Endothelial cell of umbilical vein (primary cell): ENCODE measurements at regions not wholly inside any gene's neighbourhood (a gene's known extent, or its start where the extent isn't known, plus 50 kb on each side); places are given as distances from the start of the nearest gene placed in this dataset.

ENCODE experiments used
- BruUV-seq: library from RNA; stranded (reverse); fragments of 400-500 nt; replicated peaks from 2 replicates; lab custom pipeline; 2021; lab: Mats Ljungman, UMichigan
- CTCF ChIA-PET: fragments of 300-600, 350-600 bp; sonication (Branson Sonifier 250); formaldehyde crosslinking; loops from one replicate; lab custom pipeline; 2021; ENCODE audit warnings: antibody characterized with exemption, inconsistent platforms; lab: Charles Lee
- POLR2A ChIA-PET: fragments of 300-600, 350-600 bp; sonication (Branson Sonifier 250); formaldehyde crosslinking; loops from one replicate; lab custom pipeline; 2021; ENCODE audit warnings: antibody characterized with exemption, inconsistent platforms; lab: Charles Lee
- DNase-seq: peaks from one replicate; pipeline ENCODE4 v3.0.0-alpha.2; 2011; ENCODE audit warnings: low read depth, low spot score
- FAIRE-seq: peaks from 2 replicates; lab custom pipeline; 2011; peaks lifted over from hg19 to GRCh38; lab: Jason Lieb, UNC
- H2AFZ ChIP-seq: 2 replicates; pipeline ENCODE4 v1.6.0; 2012; ENCODE audit warnings: low read depth, low read length, control low read depth, inconsistent platforms
- H3K27ac ChIP-seq: 2 replicates; pipeline ENCODE4 v1.5.1; 2011; ENCODE audit warnings: low read depth, mild to moderate bottlenecking, control low read depth, low read length, moderate library complexity; ENCODE audit not compliant: insufficient read depth
- H3K27me3 ChIP-seq, 2 experiments: 2 replicates each; pipeline versions ENCODE4 v1.6.0 to v1.6.1; 2011; ENCODE audit warnings: low read length in 2 of 2, mixed read lengths in 1 of 2; ENCODE audit not compliant: control insufficient read depth in 2 of 2, insufficient read depth in 2 of 2
- H3K36me3 ChIP-seq, 2 experiments: 2 replicates in 1 of 2; 3 replicates in 1 of 2; pipeline ENCODE4 v1.5.1; 2011; ENCODE audit warnings: low read length in 2 of 2, mild to moderate bottlenecking in 1 of 2, moderate library complexity in 1 of 2; ENCODE audit not compliant: control insufficient read depth in 2 of 2, insufficient read depth in 2 of 2; ENCODE audit errors: extremely low read depth in 1 of 2
- H3K4me1 ChIP-seq: 3 replicates; pipeline ENCODE4 v1.5.1; 2011; ENCODE audit warnings: mild to moderate bottlenecking, low read length; ENCODE audit not compliant: control insufficient read depth, insufficient read depth; ENCODE audit errors: extremely low read depth
- H3K4me2 ChIP-seq: 2 replicates; pipeline ENCODE4 v1.6.1; 2011; ENCODE audit warnings: low read length, control low read depth, mixed read lengths; ENCODE audit not compliant: insufficient read depth
- H3K4me3 ChIP-seq, 3 experiments: fragments of 200-600 bp in 1 of 3; sonication (generic), shearing (Covaris generic) in 1 of 3; replicated peaks in 1 of 3; 2 replicates each; pipeline ENCODE4 v1.5.1; 2011 to 2016; ENCODE audit warnings: control low read depth in 3 of 3, low read length in 3 of 3, mild to moderate bottlenecking in 2 of 3, inconsistent platforms in 1 of 3, low read depth in 1 of 3, moderate library complexity in 1 of 3; ENCODE audit not compliant: insufficient read depth in 1 of 3
- H3K79me2 ChIP-seq: 2 replicates; pipeline ENCODE4 v1.6.0; 2012; ENCODE audit warnings: low read length, inconsistent platforms; ENCODE audit not compliant: control insufficient read depth, insufficient read depth
- H3K9ac ChIP-seq: replicated peaks from 2 replicates; pipeline ENCODE3; 2011; ENCODE audit warnings: low read length, control low read depth; ENCODE audit not compliant: insufficient read depth; ENCODE audit errors: extremely low read depth
- H3K9me1 ChIP-seq: replicated peaks from 3 replicates; pipeline ENCODE4 v1.6.0; 2011; ENCODE audit warnings: mild to moderate bottlenecking, low read length; ENCODE audit not compliant: control insufficient read depth, insufficient read depth; ENCODE audit errors: extremely low read depth
- H3K9me3 ChIP-seq: replicated peaks from 2 replicates; pipeline ENCODE4 v1.5.1; 2012; ENCODE audit warnings: low read length, inconsistent platforms; ENCODE audit not compliant: control insufficient read depth, insufficient read depth
- H4K20me1 ChIP-seq: replicated peaks from 2 replicates; pipeline ENCODE3; 2011; ENCODE audit warnings: mild to moderate bottlenecking, low read length; ENCODE audit not compliant: control insufficient read depth, insufficient read depth; ENCODE audit errors: extremely low read depth
- EZH2 ChIP-seq: IDR thresholded peaks from 2 replicates; pipeline ENCODE4 v1.6.1; 2012; ENCODE audit warnings: borderline replicate concordance, low read depth, mild to moderate bottlenecking, moderate library complexity, low read length, inconsistent platforms; ENCODE audit not compliant: severe bottlenecking
- FOS ChIP-seq: IDR thresholded peaks from 2 replicates; pipeline ENCODE4 v1.6.1; 2011; ENCODE audit warnings: mild to moderate bottlenecking, low read length, moderate library complexity, borderline replicate concordance; ENCODE audit not compliant: insufficient read depth
- GATA2 ChIP-seq: IDR thresholded peaks from 2 replicates; pipeline ENCODE4 v1.7.0; 2011; ENCODE audit warnings: low read depth, mild to moderate bottlenecking, moderate library complexity, mixed read lengths, low read length; ENCODE audit not compliant: insufficient read length, insufficient read depth
- JUN ChIP-seq: IDR thresholded peaks from 2 replicates; pipeline ENCODE4 v1.6.1; 2011; ENCODE audit warnings: borderline replicate concordance, low read depth; ENCODE audit not compliant: insufficient read length, insufficient read depth
- MYC ChIP-seq: IDR thresholded peaks from one replicate; pipeline ENCODE4 v1.6.1; 2011; ENCODE audit warnings: mild to moderate bottlenecking, low read depth, low read length
- POLR2A ChIP-seq: IDR thresholded peaks from 2 replicates; pipeline ENCODE4 v1.6.1; 2012; ENCODE audit warnings: low read depth, mild to moderate bottlenecking, control low read depth, low read length
- POLR2AphosphoS5 ChIP-seq: IDR thresholded peaks from 2 replicates; pipeline ENCODE4 v1.6.1; 2012; ENCODE audit warnings: low read depth, mild to moderate bottlenecking, control low read depth, low read length, moderate library complexity; ENCODE audit not compliant: insufficient read depth
- dilution Hi-C: fragments of 300-500 bp; cut with MboI; formaldehyde crosslinking; loops from one replicate; pipeline ENCODE4 v1.15.0; 2019; ENCODE audit warnings: low sequenced_read_pairs; ENCODE audit not compliant: extremely low pct_ligation_motif_present
- intact Hi-C: fragments of 100-400 bp; cut with micrococcal nuclease; formaldehyde crosslinking; loops from one replicate; pipeline ENCODE4 v1.10.0; 2022
- TF ChIP-seq, protein P1 (sequence below), 2 donors: IDR thresholded peaks; 1 replicate in 1 of 2; 2 replicates in 1 of 2; pipeline ENCODE4 v1.5.1; 2011; ENCODE audit warnings: low read length in 2 of 2, mild to moderate bottlenecking in 2 of 2, moderate library complexity in 2 of 2, control low read depth in 1 of 2, inconsistent platforms in 1 of 2, low read depth in 1 of 2; ENCODE audit not compliant: insufficient read depth in 1 of 2; ENCODE audit errors: extremely low read depth in 1 of 2
- TF ChIP-seq, protein P2 (sequence below): IDR thresholded peaks from 2 replicates; pipeline ENCODE4 v1.6.1; 2011; ENCODE audit not compliant: insufficient read depth, insufficient read length

DNA sequence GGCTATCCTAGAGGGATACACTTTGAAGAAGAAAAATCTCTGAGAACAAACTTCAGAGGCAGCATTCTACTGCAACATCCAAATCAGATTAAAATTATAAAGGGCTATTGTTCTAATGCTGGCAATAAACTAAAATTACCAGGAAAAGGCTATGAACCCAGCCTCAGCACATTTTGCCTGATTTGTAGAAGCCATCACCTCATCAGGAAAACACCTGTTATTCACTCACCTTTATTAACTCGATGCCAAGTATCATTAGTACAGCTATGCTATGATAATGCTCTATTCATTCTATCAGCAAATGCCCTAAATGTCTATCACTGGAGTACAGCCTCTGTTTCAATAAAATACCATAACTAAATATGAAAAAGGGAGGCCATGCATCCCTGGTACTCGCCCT is 510.2 kb downstream of the RASEF start:
- H3K79me2 ChIP-seq, result no peaks in the 10 kb centered on the region
- no peak for FAIRE-seq
- no TSS peak for BruUV-seq
- H3K9me3 ChIP-seq, result no peaks in the 10 kb centered on the region
- no peak overlapping the region for H3K4me3 ChIP-seq
- H3K9me1 ChIP-seq, result no peaks in the 10 kb centered on the region
- no peak overlapping the region for H3K4me2 ChIP-seq
- no peaks in the 10 kb centered on the region for H4K20me1 ChIP-seq
- TF ChIP-seq POLR2AphosphoS5 (no peak), GATA2 (no peak), FOS (no peak), MYC (no peak), JUN (no peak), POLR2A (no peak), EZH2 (no peak)
- TF ChIP-seq, protein P1, sequence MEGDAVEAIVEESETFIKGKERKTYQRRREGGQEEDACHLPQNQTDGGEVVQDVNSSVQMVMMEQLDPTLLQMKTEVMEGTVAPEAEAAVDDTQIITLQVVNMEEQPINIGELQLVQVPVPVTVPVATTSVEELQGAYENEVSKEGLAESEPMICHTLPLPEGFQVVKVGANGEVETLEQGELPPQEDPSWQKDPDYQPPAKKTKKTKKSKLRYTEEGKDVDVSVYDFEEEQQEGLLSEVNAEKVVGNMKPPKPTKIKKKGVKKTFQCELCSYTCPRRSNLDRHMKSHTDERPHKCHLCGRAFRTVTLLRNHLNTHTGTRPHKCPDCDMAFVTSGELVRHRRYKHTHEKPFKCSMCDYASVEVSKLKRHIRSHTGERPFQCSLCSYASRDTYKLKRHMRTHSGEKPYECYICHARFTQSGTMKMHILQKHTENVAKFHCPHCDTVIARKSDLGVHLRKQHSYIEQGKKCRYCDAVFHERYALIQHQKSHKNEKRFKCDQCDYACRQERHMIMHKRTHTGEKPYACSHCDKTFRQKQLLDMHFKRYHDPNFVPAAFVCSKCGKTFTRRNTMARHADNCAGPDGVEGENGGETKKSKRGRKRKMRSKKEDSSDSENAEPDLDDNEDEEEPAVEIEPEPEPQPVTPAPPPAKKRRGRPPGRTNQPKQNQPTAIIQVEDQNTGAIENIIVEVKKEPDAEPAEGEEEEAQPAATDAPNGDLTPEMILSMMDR (IDR thresholded peaks at IDR 0.05; ENCODE audit: extremely low read depth in 1 of 2, insufficient read depth in 1 of 2, low read depth in 1 of 2, low read length in 2 of 2), result no peak
- TF ChIP-seq, protein P2, sequence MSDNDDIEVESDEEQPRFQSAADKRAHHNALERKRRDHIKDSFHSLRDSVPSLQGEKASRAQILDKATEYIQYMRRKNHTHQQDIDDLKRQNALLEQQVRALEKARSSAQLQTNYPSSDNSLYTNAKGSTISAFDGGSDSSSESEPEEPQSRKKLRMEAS, result no peak
- H3K4me1 ChIP-seq, result no peaks in the 10 kb centered on the region
- dilution Hi-C loops, result no loop called here
- intact Hi-C loops, result no loop called here
- no peaks in the 10 kb centered on the region for H3K27me3 ChIP-seq
- H3K36me3 ChIP-seq, result no peaks in the 10 kb centered on the region
- H3K9ac ChIP-seq, result no peak overlapping the region
- H2AFZ ChIP-seq, result no peak overlapping the region
- H3K27ac ChIP-seq, result no peak overlapping the region
- ChIA-PET CTCF (no interaction called here), POLR2A (no interaction called here)
- no peak for DNase-seq
